UCSD-AML1 (cell line): ENCODE measurements at regions not wholly inside any gene's neighbourhood (a gene's known extent, or its start where the extent isn't known, plus 50 kb on each side); places are given as distances from the start of the nearest gene placed in this dataset.
"Not testable (repeated sequence)": the region's sequence is repeated elsewhere in the genome, so short reads cannot be mapped to it uniquely, and the experiment has no call there.

Source experiments
- DNase-seq: peaks from one replicate; lab custom pipeline; 2025; ENCODE audit not compliant: unreplicated experiment; lab: John Stamatoyannopoulos, UW

GRCh38 chr1:19024532-19024931, 68.1 kb upstream of the IFFO2 start:
- no peak for DNase-seq

GRCh38 chr1:19023787-19024186, 67.3 kb upstream of the IFFO2 start:
- DNase-seq = no peak

- DNase-seq = no peak
Observed at GRCh38 chr1:19021845-19022244, 65.4 kb upstream of the IFFO2 start.

- DNase-seq = not testable (repeated sequence)
Observed at GRCh38 chr1:19019288-19019687, 62.8 kb upstream of the IFFO2 start.

GRCh38 chr1:19015476-19015875, 59.0 kb upstream of the IFFO2 start:
- no peak for DNase-seq

GRCh38 chr1:19014765-19015164, 58.3 kb upstream of the IFFO2 start:
- no peak for DNase-seq

GRCh38 chr1:19013826-19014548, 57.5 kb upstream of the IFFO2 start:
- DNase-seq = no peak

- no peak for DNase-seq
Observed at GRCh38 chr1:19011845-19012231, 55.4 kb upstream of the IFFO2 start.

- peak; percentile 33 for DNase-seq
Observed at GRCh38 chr1:19010995-19011844, 54.7 kb upstream of the IFFO2 start.

- no peak for DNase-seq
Observed at GRCh38 chr1:19010503-19010902, 54.0 kb upstream of the IFFO2 start.

GRCh38 chr1:19009882-19010321, 53.4 kb upstream of the IFFO2 start:
- no peak for DNase-seq

GRCh38 chr1:19009126-19009881, 52.8 kb upstream of the IFFO2 start:
- no peak for DNase-seq

- no peak for DNase-seq
Observed at GRCh38 chr1:19007491-19008441, 51.3 kb upstream of the IFFO2 start.

- DNase-seq = no peak
Observed at GRCh38 chr1:19006837-19007271, 50.4 kb upstream of the IFFO2 start.
